Vagina (tissue), 2 donors: ENCODE measurements at regions not wholly inside any gene's neighbourhood (a gene's known extent, or its start where the extent isn't known, plus 50 kb on each side); places are given as distances from the start of the nearest gene placed in this dataset.

Experiments
- DNase-seq, 2 donors: peaks; one replicate each; pipeline ENCODE4 v3.0.0-alpha.2; 2017; ENCODE audit errors: extremely low spot score in 2 of 2
- H3K27ac ChIP-seq: fragments of 200-600 bp; sonication (generic); one replicate; pipeline ENCODE4 v1.5.1; 2019
- H3K27me3 ChIP-seq: fragments of 200-600 bp; sonication (generic); one replicate; pipeline ENCODE4 v1.5.1; 2019
- H3K36me3 ChIP-seq, 2 donors: fragments of 200-600 bp; sonication (generic); one replicate each; pipeline ENCODE4 v1.5.1; 2017 to 2019
- H3K4me1 ChIP-seq: fragments of 200-600 bp; sonication (generic); one replicate; pipeline ENCODE4 v1.5.1; 2019
- H3K4me3 ChIP-seq, 2 donors: fragments of 200-600 bp; sonication (generic); 1 replicate in 1 of 2; 2 replicates in 1 of 2; pipeline ENCODE4 v1.5.1; 2016 to 2019
- H3K9me3 ChIP-seq: fragments of 200-600 bp; sonication (generic); one replicate; pipeline ENCODE4 v1.5.1; 2019
- POLR2A ChIP-seq, 2 donors: fragments of 450-650 bp; IDR thresholded peaks; one replicate each; pipeline ENCODE4 v1.6.1; 2017; ENCODE audit warnings: antibody characterized with exemption in 2 of 2, mild to moderate bottlenecking in 2 of 2, moderate library complexity in 2 of 2
- POLR2AphosphoS5 ChIP-seq, 2 donors: sonication (generic); formaldehyde crosslinking; IDR thresholded peaks; one replicate each; pipeline ENCODE4 v1.9.0; 2017; ENCODE audit warnings: antibody characterized with exemption in 2 of 2, mild to moderate bottlenecking in 2 of 2, low read depth in 1 of 2; ENCODE audit not compliant: insufficient read depth in 1 of 2
- intact Hi-C: fragments of 100-400 bp; cut with DNase I; formaldehyde crosslinking; loops from one replicate; pipeline ENCODE4 v1.15.1; 2023
- TF ChIP-seq, protein P1 (sequence below), 3 experiments: fragments of 450-650 bp in 2 of 3; fragments of 200-600 bp in 1 of 3; sonication (generic) in 1 of 3; IDR thresholded peaks; one replicate each; pipeline ENCODE4 v1.5.1; 2017 to 2019; ENCODE audit warnings: antibody characterized with exemption in 3 of 3, mild to moderate bottlenecking in 2 of 3, moderate library complexity in 2 of 3

- H3K9me3 ChIP-seq = no peaks in the 10 kb centered on the region
- H3K36me3 ChIP-seq = no peaks in the 10 kb centered on the region
- intact Hi-C loops = no loop called here
- no peak for DNase-seq
- H3K4me3 ChIP-seq = no peak overlapping the region
- no peak overlapping the region for H3K27ac ChIP-seq
- no peaks in the 10 kb centered on the region for H3K4me1 ChIP-seq
- no peaks in the 10 kb centered on the region for H3K27me3 ChIP-seq
- TF ChIP-seq, protein P1, sequence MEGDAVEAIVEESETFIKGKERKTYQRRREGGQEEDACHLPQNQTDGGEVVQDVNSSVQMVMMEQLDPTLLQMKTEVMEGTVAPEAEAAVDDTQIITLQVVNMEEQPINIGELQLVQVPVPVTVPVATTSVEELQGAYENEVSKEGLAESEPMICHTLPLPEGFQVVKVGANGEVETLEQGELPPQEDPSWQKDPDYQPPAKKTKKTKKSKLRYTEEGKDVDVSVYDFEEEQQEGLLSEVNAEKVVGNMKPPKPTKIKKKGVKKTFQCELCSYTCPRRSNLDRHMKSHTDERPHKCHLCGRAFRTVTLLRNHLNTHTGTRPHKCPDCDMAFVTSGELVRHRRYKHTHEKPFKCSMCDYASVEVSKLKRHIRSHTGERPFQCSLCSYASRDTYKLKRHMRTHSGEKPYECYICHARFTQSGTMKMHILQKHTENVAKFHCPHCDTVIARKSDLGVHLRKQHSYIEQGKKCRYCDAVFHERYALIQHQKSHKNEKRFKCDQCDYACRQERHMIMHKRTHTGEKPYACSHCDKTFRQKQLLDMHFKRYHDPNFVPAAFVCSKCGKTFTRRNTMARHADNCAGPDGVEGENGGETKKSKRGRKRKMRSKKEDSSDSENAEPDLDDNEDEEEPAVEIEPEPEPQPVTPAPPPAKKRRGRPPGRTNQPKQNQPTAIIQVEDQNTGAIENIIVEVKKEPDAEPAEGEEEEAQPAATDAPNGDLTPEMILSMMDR (IDR thresholded peaks at IDR 0.05) = no peak
- no peak for TF ChIP-seq POLR2AphosphoS5 (IDR thresholded peaks at IDR 0.05; ENCODE audit: insufficient read depth in 1 of 2, low read depth in 1 of 2)
- no peak for TF ChIP-seq POLR2A (IDR thresholded peaks at IDR 0.05)
Observed at GRCh38 chr12:125685915-125686314, 620.7 kb downstream of the AACS start.

- Histone ChIP-seq H3K9me3 (no peaks in the 10 kb centered on the region), H3K36me3 (no peaks in the 10 kb centered on the region), H3K27ac (no peak overlapping the region), H3K27me3 (no peaks in the 10 kb centered on the region), H3K4me1 (no peaks in the 10 kb centered on the region), H3K4me3 (no peak overlapping the region)
- peak in 1 of 2 donors; percentile 6 for DNase-seq
- TF ChIP-seq POLR2AphosphoS5 (IDR thresholded peaks at IDR 0.05; ENCODE audit: insufficient read depth in 1 of 2, low read depth in 1 of 2) (no peak), POLR2A (IDR thresholded peaks at IDR 0.05) (no peak)
- TF ChIP-seq, protein P1 (IDR thresholded peaks at IDR 0.05) = no peak
- intact Hi-C loops = no loop called here
Observed at GRCh38 chr12:125687403-125687802, 622.2 kb downstream of the AACS start.

DNA sequence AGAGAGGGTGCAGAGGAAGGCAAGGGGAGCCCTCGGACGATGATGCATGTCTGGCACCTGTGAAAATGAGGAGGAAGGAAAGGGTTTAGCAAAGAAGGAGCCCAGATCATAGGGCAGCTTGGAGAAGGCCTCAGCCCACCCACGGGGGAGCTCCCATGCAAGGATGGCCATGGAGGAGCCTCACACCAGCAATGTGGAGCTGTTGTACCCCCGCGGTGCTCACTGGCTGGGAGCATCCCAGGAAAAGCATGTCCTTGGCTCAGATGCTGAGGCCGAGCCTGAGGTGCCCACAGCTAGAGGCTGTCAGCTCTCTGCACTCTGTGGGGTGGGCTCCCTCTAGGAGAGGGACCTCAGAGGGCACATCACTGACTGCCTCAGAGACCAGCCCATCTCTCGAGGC is 622.6 kb downstream of the AACS start:
- no peaks in the 10 kb centered on the region for H3K36me3 ChIP-seq
- intact Hi-C loops = no loop called here
- no peaks in the 10 kb centered on the region for H3K27me3 ChIP-seq
- H3K9me3 ChIP-seq = no peaks in the 10 kb centered on the region
- H3K4me3 ChIP-seq = no peak overlapping the region
- peak in 1 of 2 donors; percentile 88 for DNase-seq
- no peaks in the 10 kb centered on the region for H3K4me1 ChIP-seq
- no peak overlapping the region for H3K27ac ChIP-seq
- TF ChIP-seq, protein P1 (IDR thresholded peaks at IDR 0.05) = no peak
- TF ChIP-seq POLR2A (IDR thresholded peaks at IDR 0.05) = no peak
- TF ChIP-seq POLR2AphosphoS5 (IDR thresholded peaks at IDR 0.05; ENCODE audit: insufficient read depth in 1 of 2, low read depth in 1 of 2) = no peak

GRCh38 chr12:125688223-125688622 is 623.0 kb downstream of the AACS start:
- Histone ChIP-seq H3K27me3 (no peaks in the 10 kb centered on the region), H3K9me3 (no peaks in the 10 kb centered on the region), H3K4me3 (no peak overlapping the region), H3K4me1 (no peaks in the 10 kb centered on the region), H3K27ac (no peak overlapping the region), H3K36me3 (no peaks in the 10 kb centered on the region)
- DNase-seq = peak in 1 of 2 donors; percentile 77
- TF ChIP-seq POLR2AphosphoS5 (IDR thresholded peaks at IDR 0.05; ENCODE audit: insufficient read depth in 1 of 2, low read depth in 1 of 2) (no peak), POLR2A (IDR thresholded peaks at IDR 0.05) (no peak)
- TF ChIP-seq, protein P1 (IDR thresholded peaks at IDR 0.05) = no peak
- intact Hi-C loops = no loop called here

DNA sequence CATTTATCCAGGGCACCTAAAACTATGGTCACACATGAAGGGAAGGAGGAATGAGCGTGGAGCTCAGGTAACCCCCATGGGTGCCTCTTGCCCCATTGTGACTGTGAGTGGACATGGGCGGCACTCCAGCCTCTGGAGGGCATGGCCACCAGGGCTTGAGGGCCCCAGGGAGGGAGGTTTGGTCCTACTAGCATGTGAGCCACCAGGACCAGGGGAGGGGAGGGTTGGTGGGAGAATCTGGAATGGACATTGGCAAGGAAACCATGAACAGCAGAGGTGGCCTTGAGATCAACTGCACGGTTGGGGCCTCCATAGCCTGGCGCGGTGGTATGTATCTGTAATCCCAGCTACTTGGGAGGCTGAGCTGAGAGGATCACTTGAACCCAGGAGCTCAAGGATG is 623.6 kb downstream of the AACS start:
- Histone ChIP-seq H3K27ac (no peak overlapping the region), H3K4me3 (no peak overlapping the region), H3K9me3 (no peaks in the 10 kb centered on the region), H3K36me3 (no peaks in the 10 kb centered on the region), H3K27me3 (no peaks in the 10 kb centered on the region), H3K4me1 (no peaks in the 10 kb centered on the region)
- TF ChIP-seq, protein P1 (IDR thresholded peaks at IDR 0.05) = no peak
- TF ChIP-seq POLR2AphosphoS5 (IDR thresholded peaks at IDR 0.05; ENCODE audit: insufficient read depth in 1 of 2, low read depth in 1 of 2) (no peak), POLR2A (IDR thresholded peaks at IDR 0.05) (no peak)
- intact Hi-C loops = no loop called here
- DNase-seq = peak in 1 of 2 donors; percentile 52
